ENCODE measurements at regions not wholly inside any gene's neighbourhood (a gene's known extent, or its start where the extent isn't known, plus 50 kb on each side); places are given as distances from the start of the nearest gene placed in this dataset.

DNA sequence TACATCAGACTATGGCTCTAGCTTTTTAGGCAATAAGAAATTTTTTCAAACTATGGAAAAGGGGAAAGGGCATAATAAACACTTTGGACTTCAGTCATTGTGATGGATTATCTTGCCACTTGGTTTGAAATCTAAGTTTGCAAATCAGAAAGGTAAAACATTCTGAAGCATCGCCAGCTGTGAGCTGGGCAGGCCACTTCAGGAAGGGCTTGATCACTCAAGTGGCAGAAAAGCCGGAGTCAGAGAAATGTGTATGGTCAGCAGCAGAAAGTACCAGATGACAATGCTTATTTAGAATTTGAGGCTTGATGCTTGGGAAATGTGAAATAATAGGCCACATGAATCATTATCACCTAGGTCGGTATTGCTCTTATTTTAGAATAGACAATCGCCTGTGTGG, 79.7 kb downstream of the ZNF648 start:
- TF ChIP-seq TAF1 (IDR thresholded peaks at IDR 0.05; ENCODE audit: borderline replicate concordance, low read depth, low read length), result no peak
- no peak for TF ChIP-seq POLR2A (IDR thresholded peaks at IDR 0.05; ENCODE audit: low read depth, low read length)
